ENCODE measurements at regions not wholly inside any gene's neighbourhood (a gene's known extent, or its start where the extent isn't known, plus 50 kb on each side); places are given as distances from the start of the nearest gene placed in this dataset.

DNA sequence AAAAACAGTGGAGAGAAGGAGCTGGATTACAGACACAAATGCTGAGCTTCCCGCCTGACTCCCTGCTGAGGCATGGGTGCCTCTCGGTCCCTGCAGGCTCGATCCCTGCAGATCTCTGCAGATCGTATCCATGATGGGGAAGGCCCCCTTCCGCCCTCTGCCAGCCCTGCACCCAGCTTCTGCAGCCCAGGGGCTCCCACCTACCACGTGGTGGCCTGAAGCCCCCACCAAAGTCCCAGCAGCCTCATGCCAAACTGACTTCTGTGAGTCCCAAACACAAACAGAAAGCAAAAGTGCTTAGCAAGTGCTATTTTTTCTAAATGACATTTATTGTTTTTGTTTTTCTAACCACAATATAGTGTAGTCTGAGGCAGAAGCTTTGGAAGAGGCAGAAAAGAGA, 127.1 kb upstream of the CHST15 start:
- no peak for TF ChIP-seq CTCF (conservative IDR thresholded peaks at IDR 0.05; ENCODE audit: low read depth, low read length)
- TF ChIP-seq EZH2phosphoT487 (IDR thresholded peaks at IDR 0.05; ENCODE audit: borderline replicate concordance, low read length), result no peak
